Lung microvascular endothelial cell (primary cell): ENCODE measurements at regions not wholly inside any gene's neighbourhood (a gene's known extent, or its start where the extent isn't known, plus 50 kb on each side); places are given as distances from the start of the nearest gene placed in this dataset.

Experiments
- DNase-seq, 2 donors: peaks; one replicate each; pipeline versions ENCODE4 v3.0.0 to v3.0.0-alpha.2; 2010; ENCODE audit warnings: low read depth in 2 of 2

DNA sequence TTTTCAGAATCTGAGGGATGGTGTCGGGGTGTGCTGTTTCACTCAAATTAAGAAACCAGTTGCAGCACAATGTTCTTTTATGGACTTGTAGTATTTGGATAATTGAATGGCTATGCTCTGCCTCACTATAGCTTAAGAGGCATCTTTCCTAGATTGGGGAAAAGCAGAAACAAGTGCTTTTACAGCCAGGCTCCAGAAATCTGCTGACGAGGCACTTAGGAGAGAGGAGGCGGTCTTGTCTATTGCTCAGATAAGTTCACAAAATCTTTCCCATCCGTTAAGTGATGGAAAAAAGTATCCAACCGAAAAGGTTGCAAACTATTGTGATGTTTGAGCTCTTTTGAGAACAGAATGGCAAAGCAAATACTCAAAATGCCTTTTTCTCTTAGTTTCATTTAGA is 336.1 kb upstream of the RARB start:
- no peak for DNase-seq

DNA sequence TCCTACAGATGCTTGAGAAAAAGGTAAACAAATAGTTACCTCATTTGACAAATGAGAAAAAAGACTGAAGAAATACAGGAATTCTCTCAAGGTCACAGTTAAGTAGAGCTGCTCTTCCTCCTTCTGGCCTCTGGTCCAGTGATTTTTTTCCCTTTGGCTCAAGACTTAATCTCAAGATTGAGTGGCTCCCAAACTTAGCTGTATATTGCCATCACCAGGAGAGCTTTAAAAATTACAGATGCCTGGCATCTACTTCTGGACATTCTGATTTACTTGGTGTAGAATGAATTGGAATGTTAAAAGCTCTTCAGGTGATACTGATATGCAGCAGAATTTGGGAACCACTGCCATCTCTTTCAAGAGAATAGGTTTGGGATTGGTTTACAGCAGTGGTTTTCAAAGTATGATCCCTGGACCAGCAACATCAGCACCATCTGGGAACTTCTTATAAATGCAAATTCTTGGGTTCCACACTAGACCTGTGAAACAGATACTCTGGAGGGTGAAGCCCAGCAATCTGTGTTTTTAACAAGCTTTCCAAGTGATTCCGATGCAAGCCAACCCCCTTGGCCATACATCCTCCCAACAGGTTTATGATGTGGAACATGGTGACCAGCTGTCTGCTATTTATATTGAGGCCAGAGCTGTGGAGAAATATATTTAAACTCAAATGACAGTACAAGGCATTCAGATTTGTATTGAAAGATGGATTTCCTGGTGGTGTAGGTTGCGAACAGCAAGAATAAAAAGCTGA is 333.0 kb upstream of the RARB start:
- DNase-seq: no peak

DNA sequence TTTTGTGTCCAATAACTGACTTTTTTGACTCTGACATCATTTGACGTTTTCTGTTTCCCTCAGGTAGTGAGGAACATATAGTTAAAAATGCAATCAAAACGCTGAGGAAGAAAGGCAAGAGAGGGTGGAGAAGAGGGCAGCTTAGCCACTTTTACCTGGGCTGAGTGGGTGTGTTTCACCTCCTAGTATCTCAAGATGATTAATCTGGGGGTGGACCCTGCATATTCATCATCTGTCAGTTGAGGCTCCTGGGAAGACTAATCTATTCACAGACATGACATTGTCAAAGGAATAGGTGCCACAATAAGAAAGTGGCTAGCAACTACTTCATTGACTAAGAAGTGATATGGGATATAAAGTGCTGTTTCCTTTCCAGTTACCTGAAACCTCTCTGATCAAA is 331.5 kb upstream of the RARB start:
- no peak for DNase-seq

DNA sequence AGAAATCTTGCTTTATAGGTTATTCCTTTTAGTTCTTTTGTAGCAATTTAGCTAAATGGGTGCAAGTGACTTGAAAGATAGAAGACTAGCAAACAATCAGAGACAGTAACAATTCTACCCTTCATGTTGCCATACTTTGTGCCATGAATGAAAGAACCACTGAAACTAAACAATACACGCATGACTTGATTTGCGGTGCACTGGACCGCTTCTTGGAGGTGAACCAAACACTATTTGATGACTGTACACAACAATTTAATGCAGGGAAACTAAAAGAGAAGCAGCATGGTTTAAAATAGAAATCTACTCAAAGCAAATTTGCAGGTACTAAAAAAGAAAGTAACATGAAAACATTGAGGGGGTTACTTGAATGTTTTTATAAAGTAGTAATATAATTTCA is 331.0 kb upstream of the RARB start:
- DNase-seq: no peak

DNA sequence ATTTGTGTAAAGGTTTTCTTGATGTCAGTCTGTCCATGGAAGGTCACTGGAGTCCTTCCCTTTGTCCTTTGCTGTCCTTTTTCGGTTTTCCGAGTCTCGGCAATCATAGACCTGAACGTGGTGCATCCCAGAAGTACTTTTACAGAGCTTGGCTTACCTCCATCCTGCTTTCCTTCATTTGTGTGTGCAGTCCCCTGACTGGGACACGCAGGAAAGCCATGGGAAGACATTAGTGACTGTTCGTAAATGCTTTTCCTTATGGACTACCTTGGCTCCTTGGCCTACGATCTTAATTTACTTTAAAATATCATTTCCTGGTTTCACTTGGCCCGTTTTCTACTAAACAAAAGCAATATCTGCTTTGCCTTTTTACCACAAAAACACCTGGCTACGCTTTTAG is 328.4 kb upstream of the RARB start:
- no peak for DNase-seq

DNA sequence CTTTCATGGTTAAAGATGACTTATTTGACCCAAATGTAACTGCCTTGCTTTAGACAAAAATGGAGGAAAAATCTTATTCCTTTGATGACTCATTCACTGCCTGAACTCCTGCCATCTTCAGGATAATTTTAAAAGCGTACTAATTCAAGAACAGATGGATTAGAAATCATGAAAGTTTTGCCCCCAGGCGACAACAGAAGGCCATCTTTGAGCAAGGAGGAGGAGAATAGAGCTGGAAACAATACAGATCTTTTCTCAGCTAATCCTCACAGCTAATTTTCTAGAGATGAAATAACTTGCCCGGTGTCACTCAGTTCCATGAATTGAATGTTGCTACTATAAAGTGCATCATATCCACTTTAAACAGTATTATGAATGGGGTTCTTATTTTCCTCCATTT is 324.7 kb upstream of the RARB start:
- no peak for DNase-seq

DNA sequence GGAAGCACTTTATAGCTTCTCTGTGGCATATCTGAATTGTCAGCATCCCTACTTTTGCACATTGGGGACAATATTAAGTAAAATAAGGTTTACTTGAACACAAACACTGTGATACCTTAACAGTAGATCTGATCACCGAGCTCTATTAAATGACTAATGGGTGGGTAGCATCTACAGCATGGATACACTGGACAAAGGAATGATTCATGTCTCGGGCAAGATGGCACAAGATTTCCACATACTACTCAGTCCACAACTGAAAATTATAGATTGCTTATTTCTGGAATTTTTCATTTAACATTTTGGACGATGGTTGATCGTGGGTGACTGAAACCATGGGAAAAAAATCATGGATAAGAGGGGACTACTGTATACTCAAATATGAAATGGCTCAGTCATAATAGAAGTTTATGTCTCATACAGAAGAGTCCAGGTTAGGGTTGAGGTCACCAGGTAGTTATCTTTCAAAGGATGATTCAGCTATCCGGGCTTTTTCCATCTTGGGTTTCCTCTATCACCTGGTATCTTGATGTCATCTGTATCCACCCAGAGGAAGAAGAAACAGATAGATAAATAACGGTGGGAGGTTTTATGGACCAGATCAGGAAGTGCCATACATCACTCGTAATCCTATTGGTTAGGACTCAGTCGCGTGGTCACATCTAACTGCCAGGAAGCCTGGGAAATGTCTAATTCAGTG is 320.0 kb upstream of the RARB start:
- DNase-seq: no peak

DNA sequence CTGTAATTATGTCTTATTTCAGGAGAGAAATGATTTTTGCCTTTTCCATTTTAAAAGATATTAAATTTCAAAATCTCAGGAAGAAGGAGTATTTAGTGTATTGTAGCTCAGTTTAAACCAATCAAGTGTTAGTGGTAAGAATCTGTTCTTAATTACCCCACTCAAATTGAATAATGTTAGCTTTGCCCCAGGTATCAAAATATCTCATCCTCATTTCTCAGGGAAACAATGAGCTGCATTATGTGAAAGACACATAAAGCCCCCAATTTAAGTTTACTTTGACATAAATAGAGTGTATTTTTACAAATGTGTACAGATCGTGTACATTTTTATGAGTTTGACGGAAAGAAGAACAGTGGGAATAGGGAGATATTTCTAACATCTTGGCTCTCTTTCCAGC is 317.4 kb upstream of the RARB start:
- DNase-seq: no peak

DNA sequence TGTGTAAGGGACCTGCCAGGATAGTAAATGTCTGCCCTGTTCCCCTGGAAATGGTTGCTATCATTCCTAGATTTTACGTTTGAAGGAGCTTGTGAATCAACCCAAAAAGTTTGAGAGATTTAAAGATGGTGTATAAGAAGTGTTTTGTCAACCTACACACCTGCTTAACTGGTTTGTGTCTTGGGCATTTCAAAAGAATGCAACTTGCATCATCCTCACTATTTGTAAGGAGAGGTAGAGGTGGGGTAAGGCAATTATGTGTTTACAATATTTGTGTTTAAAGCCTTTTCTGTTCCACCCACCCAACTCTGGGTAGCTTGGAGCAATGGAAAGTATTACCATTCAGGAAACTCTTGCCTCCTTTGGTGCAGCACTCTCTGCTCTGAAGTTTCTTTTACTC is 314.2 kb upstream of the RARB start:
- no peak for DNase-seq

DNA sequence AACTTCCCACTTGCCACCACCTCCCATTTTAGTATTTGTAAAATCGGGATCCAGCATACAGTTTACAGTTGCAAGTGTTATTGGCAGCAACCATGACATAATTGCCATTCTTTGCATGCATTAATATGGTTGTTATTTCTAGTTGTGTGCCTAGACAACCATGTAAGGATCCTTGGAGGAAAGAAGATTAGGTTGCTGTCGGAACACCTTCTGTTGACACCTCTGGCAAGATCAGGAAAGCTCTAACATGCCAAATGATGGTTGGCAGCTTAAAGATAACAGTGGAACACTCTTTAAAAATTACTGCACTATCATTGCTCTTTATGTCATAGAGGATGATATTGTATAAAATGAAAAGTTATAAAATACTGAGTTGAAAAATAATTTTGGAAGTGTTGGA is 313.5 kb upstream of the RARB start:
- DNase-seq: no peak

DNA sequence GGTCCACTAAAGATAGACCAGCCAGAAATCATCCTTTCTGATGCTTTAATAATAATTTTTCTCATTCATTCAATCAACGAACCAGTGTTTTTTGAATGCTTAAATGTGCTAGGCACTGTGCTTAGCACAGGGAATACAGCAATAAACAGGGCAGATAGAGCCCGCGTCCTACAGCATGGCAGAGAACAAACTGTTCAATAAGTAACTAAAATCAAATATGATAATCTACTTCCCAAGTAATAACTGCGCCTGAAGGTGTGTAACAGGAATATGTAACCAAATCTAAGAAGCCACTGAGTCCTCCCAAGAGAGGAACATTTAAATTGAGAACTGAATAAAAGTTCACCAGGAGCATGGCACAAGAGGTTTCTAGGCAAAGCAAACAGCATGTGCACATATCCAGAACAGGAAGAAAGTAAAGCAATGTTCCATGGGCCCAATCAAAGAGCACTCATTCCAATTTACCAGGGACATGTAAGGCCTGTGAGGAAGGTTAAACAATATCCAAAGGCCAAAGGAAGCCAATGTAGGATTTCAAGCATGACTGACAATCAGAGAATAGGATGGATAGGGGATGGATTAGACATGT is 311.0 kb upstream of the RARB start:
- DNase-seq: no peak

DNA sequence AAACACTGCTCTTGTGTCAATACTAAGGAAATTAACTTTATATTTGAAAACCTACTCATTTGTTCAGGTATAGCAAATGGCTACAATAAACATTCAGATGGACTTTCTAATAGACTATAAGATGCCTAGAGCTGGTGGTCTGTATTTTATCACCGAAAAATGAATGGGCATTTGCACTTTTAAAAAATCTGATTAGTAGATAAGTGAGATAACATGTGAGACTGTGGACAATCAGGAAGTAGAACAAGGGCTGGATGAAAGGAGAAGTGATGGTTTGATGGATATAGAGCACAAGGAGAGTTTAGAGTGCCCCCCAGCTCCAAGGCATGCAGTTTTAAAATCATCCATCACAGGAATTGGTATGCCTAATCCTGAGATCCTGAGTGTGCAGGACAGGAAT is 308.4 kb upstream of the RARB start:
- DNase-seq: no peak

DNA sequence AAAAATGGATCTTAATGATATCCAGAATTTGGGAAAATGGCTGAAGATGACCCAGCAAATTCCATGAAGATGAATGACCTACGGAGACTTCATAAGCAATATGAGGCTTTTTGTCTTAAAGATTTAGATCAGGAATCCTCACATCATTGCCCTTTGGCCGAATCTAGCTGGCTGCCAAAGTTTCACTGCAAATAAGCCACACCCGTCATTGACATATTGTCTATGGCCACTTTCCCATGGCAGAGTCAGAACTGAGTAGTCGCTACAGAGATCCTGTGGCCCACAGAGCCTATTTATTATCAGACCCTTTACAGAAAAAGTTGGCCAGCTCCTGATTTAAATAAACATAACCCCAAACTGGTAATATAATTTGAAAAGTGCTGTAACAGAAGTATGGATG is 307.4 kb upstream of the RARB start:
- no peak for DNase-seq

DNA sequence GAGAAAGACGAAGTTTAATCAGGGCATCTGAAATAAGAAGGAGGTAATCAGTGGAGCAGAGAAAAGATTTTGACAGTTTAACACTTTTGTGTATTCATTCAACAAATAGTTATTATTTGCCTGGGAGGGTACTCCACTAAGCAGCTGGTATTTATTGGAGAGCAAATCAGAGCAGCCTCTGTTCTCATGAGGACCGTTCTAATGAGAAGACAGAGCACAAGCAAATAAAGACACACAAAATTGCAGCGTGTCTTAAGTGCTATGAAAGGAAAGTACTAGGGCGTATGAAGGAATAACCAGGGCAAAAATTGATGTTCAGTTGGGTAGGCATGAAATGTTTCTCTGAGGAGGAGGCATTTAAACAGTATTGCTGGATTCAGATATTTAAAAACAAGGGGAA is 302.9 kb upstream of the RARB start:
- DNase-seq: no peak

DNA sequence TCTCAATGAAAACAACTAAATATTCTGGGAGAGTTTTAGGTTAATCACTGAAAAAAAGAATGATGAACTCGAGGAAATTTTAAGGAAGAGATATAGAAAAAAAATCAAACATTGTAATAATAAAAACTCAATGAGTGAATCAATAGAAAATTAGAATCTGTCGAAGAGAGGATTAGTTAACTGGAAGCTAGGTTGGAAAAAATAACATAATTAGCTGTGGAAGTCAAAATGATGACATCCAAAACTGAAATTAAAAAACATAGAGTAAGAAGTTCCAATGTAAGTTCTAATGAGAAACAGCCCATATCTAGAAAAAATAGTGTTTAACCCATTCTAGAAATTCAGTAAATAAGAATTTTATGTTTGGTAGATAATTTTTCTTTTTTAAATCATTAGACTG is 299.3 kb upstream of the RARB start:
- no peak for DNase-seq

DNA sequence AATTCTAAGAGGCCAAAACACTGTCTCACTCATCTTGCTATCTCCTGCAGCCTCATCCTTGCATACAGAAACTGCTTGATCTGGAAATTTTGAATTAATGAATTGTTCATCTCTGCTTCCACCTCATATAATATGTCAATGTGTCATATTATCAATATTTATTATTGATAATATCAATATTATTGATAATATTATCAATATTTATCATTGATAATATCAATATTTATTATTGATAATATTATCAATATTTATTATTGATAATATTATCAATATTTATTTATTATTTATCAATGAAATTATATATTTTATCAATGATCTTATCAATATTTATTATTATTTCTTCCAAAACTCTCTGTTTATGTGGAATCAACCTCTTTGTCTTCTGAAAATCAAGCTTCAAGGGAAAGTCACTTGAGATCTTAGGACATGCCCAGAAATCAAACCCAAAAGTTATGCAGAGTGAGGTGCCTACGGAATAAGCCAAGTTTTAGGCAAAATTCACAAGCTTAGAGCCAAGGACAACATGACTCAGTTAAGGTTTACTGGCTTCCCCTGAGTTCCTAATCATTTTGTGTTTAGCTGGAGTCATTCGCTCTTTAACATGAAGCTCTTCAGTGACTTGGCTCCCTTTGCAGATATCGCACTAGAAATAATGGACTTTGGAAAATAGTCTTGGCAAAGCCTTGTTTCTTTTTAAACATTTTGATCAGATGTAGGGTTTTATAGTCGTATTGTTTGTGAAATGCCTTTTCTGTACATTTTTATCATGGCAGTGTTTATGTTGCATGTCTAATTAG is 297.1 kb upstream of the RARB start:
- no peak for DNase-seq

DNA sequence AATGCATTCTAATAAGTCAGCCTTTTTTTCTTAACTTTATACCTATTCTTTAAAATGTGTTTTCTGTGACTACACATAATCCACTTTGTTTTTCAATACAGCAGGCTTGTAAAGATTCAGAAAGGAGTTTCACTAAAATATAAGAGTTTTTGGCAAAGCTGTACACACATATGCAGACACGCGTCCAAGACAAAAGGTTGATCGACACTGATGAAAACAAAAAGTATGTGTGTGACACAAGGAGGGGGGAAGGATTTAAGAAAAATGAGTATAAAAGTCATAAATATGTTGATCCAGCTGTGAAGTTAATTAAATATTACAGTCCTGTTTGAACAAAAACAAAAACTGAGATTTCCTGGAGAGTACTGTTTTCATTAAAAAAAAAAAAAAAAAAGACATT is 294.5 kb upstream of the RARB start:
- no peak for DNase-seq

DNA sequence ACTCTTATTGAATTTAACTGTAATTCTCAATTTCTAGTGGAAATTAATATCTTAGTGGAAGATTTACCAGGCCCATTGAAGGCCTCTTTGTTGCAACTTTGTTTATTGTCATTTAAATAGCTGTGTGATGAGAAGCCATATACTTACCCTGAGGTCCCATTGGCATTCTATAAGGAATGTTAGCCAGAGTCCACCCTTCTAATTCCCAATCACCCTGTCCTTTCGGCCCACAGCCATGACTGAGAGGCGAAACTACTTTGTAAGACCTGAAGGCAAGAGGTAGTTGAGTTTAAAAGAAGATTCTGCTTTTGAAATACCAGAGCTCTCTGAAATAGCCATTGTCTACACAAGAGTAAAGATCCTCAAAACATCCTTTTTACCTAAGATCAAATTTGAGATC is 290.5 kb upstream of the RARB start:
- no peak for DNase-seq

DNA sequence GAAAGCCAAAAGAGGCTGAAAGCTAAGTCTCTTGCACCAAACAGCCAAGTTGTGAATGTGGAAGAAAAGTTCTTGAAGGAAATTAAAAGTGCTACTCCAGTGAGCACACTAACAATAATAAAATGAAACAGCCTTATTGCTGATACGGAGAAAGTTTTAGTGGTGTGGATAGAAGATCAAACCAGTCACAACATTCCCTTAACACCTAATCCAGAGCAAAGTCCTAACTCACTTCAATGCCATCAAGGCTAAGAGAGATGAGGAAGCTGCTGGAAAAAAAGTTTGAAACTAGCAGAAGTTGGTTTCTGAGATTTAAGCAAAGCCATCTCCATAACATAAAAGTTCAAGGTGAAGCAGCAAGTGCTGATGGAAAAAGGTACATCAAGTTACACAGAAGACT is 288.8 kb upstream of the RARB start:
- DNase-seq: no peak

DNA sequence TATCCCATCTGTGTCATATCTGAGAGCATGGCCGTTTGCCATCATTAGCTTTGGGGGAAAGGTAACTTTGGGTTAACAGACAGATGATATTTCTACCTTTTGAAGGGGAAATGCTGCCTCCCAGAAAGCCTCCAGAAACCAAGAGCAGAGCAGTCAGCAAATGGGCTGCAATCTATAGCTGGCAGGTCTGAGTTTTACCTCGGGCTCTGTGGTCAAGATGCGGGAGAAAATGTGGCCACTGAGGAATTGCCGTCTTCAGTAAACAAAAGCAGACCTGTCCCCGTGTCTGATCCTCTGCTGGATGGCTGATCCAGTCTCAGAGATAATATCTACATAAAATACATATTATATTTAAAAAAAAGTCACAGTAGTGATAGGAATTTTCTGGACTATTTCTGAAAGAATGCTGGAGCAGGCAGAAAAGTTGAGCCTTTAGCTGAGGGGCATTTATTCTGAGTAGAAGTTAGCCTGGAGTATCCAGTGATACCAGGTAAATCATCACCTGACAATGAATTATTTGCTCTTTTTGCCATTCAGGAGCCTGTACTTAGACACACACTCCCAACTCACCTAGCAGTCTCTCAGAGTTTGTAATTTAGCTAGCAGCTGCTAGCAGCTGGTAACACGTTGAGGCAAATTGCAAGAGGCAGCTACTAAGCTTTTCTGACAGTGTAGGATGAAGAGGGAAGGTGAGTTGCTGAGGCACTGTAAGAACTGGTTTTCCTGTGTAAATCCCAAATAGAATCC is 285.3 kb upstream of the RARB start:
- DNase-seq: no peak

DNA sequence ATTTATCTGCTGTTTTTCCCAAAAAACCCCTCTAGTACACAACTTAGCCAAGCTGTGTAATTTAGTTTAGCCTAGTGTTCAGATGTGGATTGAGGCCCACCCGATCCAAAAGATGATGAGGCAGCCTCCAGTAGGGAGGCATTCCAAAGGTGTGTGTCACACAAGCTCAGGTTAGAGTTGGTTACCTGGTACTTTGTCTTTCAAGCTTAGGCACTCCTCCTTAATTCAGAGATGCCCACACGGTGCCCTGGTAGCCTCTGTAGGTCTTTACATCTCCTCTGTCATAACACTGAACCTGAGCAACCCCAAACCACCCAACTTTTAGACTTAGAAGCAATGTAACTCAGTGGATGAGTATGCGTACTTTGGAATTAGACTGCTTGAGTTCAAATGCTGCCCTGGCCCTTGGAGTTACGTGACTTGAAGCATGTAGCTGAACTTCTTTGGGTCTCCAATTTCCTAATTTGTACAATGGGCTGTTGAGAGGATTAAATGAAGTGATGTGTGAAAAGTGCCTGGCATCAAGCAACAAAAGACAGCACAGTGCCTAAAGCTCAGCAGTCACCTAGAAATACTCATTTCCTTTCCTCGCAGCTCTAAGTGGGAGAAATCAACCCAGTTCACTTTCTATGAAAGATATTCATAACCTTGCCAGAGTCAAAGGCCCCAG is 284.6 kb upstream of the RARB start:
- DNase-seq: no peak
